HG03460 (cell line): ENCODE measurements at regions not wholly inside any gene's neighbourhood (a gene's known extent, or its start where the extent isn't known, plus 50 kb on each side); places are given as distances from the start of the nearest gene placed in this dataset.

Experiments
- ATAC-seq: cut with Tn5 transposase; IDR thresholded peaks from one replicate; pipeline ENCODE4 v1.9.1; 2021; ENCODE audit not compliant: unreplicated experiment

DNA sequence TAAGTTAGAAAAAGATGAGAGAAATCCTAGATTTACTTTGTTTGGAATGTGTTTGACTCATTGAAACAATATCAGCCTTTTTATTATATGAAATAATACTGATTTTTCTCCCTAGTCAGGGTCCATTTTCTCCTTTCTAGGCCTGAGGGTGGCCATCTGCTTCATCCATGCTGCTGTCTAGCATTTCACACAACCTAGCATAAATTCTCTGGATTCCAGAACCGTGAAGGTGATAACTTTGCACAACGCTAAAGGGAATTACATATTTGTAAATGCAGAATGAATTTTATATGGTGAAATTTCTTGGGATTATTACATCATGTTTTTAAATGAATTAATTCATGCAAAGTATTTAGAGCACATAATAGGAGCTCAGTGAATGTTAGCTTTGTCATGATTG is 505.1 kb downstream of the INHBA start:
- no peak for ATAC-seq

DNA sequence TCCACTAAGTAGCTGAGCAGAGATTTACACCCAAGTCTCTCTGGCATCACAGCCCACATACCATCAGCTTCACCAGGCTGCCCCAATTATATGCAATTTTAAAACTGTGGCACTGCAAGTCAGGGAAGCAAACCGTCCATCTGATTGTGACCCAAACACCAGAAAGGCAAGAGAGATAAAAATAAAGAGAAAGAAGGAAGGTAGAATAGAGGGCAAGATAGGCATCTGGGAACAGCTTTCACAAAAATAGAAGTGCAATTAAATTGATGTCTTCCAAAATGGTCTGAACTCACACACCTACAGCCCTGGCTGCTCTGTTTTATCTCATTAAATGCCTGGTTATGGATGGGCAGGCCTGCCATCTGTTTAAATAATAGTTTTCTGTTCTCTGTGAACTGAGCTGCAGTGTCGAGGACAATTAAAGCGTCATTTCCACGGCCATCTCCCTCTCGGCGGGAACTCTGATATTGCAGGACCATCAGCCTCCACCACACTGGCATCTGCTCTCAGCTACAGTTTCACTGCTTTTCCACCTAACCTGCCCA is 509.1 kb downstream of the INHBA start:
- no peak for ATAC-seq

DNA sequence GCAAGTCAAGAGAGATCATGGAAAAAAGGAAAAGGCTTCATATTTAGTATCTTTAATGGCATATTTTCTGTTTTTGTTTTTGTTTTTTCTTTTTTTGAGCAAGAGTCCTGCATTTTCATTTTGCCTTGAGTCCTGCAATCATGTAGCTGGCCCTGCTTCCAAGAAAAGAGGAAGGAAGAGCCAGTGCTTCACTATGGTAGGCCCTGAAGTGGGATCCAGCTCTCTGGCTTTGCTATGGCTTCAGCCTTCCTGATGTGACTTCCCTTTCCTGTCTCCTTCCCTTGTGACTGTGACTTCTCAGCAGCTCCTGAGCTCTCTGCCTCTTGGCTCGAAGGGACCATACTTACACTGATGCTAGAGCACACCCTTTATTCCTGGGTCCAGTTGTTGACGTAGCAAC is 512.3 kb downstream of the INHBA start:
- no peak for ATAC-seq

GRCh38 chr7:41189866-41190265 is 513.0 kb downstream of the INHBA start:
- ATAC-seq = no peak

DNA sequence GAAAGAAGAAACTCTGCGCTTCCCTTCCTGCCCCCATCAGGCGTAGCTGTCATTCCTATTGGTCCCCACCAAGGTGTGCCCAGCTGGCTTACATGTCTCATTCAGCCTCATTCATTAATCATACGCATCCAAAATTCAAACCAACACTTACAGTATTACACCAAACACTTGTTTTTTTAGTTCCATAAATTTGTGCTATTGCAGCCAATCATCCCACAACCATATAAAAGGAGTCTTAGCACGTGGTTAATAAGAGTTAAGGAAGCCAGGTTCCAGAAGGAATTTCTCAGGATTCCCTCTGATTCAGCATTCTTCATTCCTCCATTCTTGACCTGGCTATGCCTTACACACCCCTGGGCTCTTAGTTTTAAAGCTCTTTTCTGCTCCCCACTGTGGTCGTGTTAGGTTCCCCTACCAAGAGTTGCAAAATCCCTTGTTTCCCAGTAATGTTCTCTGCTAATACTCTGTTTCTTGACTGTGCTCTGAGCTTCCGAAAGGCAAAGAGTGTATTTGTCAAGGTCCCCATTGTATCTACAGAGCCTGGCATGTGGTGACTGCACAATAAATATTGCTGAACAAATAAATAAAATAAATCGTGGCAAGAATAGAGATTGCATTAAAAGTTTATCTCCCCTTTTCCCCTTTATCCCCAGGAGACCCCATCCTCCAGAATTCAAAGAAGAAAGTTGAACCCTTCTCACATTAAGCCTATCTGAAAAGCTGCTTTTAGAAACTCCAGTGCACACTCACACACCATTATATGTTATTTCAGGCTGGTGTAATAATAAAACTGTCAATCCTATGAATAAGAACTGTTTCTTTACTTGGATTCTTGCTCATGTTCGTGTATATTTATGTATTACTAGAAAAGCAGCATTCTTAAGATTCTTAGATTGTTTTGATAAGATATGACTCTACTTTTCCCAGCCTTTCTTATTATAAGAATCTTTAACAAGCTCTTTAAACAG is 514.4 kb downstream of the INHBA start:
- no peak for ATAC-seq

- no peak for ATAC-seq
Observed at GRCh38 chr7:41187322-41187721, 515.6 kb downstream of the INHBA start.

- no peak for ATAC-seq
Observed at GRCh38 chr7:41185851-41186250, 517.0 kb downstream of the INHBA start.

- ATAC-seq = no peak
Observed at GRCh38 chr7:41183741-41184140, 519.1 kb downstream of the INHBA start.

DNA sequence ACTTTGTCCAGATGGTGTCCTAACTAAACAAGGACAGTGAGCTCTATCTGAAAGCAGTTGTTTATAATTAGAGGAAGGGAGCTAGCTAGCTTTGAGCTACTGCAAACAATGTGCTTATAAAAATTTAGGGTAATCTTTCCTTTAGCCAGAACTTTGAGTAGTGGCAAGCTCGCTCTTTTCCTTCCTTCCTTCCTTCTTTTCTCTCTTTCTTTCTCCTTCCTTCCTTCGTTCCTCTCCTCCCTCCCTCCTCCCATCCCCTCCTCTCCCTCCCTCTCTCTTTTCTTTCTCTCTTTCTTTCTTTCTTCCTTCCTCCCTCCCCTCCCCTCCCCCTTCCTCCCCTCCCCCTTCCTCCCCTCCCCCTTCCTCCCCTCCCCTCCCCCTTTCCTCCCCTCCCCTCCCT is 520.1 kb downstream of the INHBA start:
- ATAC-seq = no peak

DNA sequence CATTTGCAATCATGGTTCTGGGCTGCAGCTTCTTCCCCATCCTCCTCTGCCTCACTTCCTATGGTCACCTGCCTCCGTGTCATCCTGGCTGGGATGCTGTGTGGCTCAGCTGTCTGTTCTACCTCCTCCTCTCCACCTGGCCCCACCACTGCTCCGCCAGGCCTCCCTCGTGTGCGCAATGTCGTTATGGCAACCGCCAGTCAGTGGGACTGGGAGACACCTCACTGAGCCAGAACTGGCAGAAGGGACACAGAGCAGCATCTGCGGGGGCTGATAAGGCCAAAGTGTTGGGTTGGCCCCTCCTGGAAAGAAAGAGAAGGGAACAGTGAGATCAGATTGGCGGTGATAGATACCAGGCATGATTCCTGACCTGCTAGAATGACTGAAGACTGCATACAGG is 527.5 kb downstream of the INHBA start:
- ATAC-seq = no peak

DNA sequence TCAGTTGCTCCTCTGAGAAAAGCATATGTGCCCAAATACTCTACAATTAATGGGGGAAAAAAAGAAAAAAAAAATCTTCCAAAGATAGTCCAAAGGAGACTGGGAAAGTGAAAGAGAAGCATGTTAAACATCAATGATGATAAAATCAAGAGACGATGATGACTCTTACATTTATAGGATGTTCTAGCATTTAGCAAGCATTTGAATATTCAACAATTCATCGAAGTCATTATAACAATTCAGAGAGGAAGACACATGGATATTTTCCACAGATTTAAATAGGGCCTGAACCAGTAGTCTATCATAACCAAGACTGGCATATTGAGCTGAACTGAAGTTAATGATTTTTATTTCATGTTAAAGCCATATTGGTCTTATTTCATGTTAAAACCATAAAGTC is 528.4 kb downstream of the INHBA start:
- ATAC-seq = no peak

DNA sequence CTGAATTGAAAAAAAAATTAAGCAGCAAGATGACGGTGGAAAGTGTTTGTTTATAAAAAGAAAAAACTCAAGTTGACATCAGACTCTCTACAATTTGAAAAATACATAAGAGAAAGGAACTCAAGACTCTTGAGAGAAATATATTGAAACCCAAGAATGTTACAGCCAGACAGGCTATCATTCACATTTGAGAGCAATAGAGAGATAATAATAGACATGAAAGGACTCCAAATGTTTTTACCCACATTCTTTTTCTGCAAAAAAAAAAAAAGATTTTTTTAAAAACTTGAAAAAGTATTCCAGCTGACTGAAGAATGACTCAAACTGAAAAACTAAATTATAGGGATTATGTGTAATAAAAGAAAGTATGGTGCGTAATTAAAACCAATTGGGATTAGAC is 532.4 kb downstream of the INHBA start:
- no peak for ATAC-seq

DNA sequence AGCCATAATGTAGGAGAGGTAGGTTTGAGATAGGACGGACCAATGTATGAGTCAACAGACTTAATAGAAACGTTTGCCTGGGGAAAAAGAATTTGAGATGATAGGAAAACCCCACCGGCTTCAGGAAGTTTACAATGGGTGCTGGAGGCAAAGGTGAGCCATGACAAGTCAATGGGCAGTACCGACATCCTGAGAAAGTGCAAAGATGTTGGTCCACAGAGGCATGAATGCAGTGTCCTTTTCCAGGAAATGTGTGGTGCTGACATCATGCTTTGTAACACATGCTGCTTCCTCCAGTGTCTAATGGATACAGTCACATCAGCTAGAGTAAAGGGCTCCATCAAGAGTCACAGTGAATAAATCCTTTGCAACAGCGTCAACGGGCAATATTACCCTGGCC is 533.6 kb downstream of the INHBA start:
- no peak for ATAC-seq

DNA sequence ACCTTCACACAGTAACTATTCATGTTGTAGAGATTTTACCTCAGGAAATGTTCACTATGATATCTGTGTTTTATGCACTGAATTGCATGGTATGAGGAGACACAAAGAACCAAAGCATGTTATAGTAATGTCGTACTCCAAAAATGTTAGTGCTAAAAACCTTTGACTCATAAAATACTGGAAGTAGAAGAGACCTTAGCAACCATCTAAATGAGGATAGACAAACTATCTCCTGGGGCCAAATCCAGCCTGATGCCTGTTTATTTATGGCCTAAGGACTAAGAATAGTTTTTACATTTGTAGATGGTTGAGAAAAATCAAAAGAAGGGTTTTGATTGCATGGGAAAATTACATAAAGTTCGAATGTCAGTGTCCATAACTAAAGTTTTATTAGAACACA is 535.1 kb downstream of the INHBA start:
- no peak for ATAC-seq

DNA sequence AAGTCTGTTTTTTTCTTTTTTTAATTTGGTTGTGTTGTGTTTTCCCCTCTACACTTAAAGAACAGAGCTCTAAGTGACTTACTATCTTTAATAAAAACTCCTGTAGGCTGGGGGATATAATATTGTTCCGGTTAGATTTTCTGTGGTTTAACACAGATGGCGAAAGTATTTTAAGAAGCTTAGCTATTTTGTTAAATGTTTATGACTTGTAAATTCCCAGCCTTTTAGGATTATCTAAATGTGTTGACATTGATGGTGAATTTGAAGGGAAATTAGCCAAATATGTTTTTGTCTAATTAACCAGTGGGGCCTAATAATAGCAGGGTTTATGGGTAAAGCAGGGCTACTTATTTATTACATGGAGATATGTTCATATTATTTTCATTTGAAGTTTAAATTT is 538.5 kb downstream of the INHBA start:
- ATAC-seq = no peak

DNA sequence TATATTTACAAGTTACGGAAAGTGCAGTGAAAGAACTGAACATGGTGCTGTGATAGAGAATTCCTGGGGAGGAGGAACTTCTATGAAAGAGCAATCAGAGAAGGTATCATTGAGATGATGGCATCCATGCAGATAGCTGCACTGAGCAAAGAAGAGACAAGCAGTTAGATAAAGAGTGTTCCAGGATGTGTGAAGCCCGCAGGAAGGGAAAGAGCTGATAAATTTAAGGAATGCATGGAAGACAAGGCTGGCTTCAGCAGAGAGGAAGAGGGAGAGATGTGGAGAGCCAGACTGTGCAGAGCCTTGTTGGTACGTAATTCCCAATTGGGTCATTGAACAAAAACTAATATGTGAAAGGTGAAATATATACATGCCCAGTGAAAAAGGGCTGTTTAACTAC is 538.9 kb downstream of the INHBA start:
- ATAC-seq = no peak

DNA sequence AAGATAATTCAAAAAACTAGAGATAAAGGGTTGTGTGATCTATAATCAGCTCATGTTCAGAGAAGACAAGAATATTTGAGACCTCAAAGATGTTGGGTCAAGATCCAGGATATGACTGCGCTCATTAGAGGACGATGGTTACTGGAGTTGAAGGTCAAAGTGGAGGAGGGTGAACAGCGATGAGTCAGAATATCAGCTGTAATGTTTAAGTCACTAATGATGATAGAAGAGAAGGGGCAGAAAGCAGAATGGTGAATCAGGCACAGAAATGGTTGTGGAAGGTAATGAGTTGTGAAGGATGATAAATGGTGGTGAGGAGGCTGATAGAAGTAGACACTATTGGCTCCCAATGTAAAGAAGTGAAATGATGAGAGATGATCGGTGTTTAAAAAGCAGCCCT is 540.3 kb downstream of the INHBA start:
- no peak for ATAC-seq

DNA sequence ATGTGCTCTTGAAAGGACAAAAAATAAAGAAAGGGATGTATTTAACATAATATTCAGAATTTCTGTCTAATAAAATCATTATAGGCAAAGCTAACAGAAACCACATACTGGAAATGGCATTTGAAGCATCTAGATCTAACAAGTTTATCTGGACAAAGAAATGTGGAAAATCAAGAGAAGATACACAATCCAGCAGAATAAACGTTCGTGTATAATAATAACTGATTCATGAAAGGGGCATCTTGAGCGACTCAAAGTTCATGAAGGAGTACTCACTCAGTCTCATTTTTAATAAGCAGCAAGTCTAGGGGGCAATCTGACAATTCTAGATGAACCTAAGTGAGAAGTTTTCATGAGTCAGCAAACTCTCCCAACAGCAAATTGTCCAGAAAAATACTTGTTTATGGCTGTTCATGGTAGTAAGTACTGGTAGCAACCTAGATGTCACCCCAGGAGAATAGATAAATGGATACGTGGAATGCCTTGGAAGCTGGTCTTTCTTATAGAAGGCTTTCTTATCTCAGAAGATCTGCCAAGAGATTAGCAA is 541.8 kb downstream of the INHBA start:
- no peak for ATAC-seq

- ATAC-seq = no peak
Observed at GRCh38 chr7:41156268-41156667, 546.6 kb downstream of the INHBA start.

GRCh38 chr7:41153268-41153667 is 549.6 kb downstream of the INHBA start:
- no peak for ATAC-seq

- no peak for ATAC-seq
Observed at GRCh38 chr7:41152179-41152678, 550.7 kb downstream of the INHBA start.

DNA sequence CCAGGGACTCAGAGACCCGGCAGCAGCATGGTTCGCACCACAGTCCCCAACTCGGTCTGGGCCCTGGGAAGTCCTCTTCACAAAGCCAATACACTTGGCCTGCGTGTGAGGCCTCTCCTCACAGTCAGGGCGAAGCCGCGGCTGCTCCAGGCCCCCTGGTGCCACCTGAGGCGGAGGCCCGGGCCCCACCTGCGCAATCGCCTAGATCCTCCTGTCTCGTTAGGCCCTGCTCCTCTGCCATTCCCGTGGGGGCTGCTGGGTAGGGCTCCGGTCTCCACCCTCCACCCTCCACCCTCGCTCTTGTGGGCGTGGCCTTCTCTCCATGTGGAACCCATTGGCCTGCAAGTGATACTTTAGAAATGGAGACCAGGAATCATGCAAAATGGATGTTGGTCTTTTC is 553.3 kb downstream of the INHBA start:
- no peak for ATAC-seq
